GM21526 (cell line): ENCODE measurements at regions not wholly inside any gene's neighbourhood (a gene's known extent, or its start where the extent isn't known, plus 50 kb on each side); places are given as distances from the start of the nearest gene placed in this dataset.
"Not testable (repeated sequence)": the region's sequence is repeated elsewhere in the genome, so short reads cannot be mapped to it uniquely, and the experiment has no call there.

ENCODE experiments used
- ATAC-seq: cut with Tn5 transposase; IDR thresholded peaks from one replicate; pipeline ENCODE4 v1.9.1; 2021; ENCODE audit warnings: moderate library complexity; ENCODE audit not compliant: unreplicated experiment, low FRiP score

- not testable (repeated sequence) for ATAC-seq
Measured at GRCh38 chr7:9404386-9404785, 971.0 kb downstream of the NXPH1 start.

GRCh38 chr7:9407816-9408215 lies 974.4 kb downstream of the NXPH1 start:
- ATAC-seq: no peak

GRCh38 chr7:9453521-9453920 lies 1020.1 kb downstream of the NXPH1 start:
- ATAC-seq: no peak

GRCh38 chr7:9488555-9488954 lies 1055.1 kb downstream of the NXPH1 start:
- ATAC-seq: no peak

GRCh38 chr7:9498303-9498702 lies 1064.9 kb downstream of the NXPH1 start:
- no peak for ATAC-seq

- ATAC-seq: no peak
Measured at GRCh38 chr7:9502269-9502668, 1068.9 kb downstream of the NXPH1 start.

GRCh38 chr7:9504678-9505077 lies 1071.3 kb downstream of the NXPH1 start:
- ATAC-seq: no peak

GRCh38 chr7:9505516-9505915 lies 1072.1 kb downstream of the NXPH1 start:
- no peak for ATAC-seq

- ATAC-seq: no peak
Measured at GRCh38 chr7:9507290-9507689, 1073.9 kb downstream of the NXPH1 start.

- no peak for ATAC-seq
Measured at GRCh38 chr7:9516662-9517061, 1083.3 kb downstream of the NXPH1 start.

GRCh38 chr7:9523579-9523978 lies 1090.2 kb downstream of the NXPH1 start:
- no peak for ATAC-seq

- not testable (repeated sequence) for ATAC-seq
Measured at GRCh38 chr7:9552431-9552830, 1119.0 kb downstream of the NXPH1 start.

- ATAC-seq: no peak
Measured at GRCh38 chr7:9557853-9558252, 1124.4 kb downstream of the NXPH1 start.

- ATAC-seq: no peak
Measured at GRCh38 chr7:9575716-9576115, 1142.3 kb downstream of the NXPH1 start.

- no peak for ATAC-seq
Measured at GRCh38 chr7:9582824-9583223, 1149.4 kb downstream of the NXPH1 start.

GRCh38 chr7:9598411-9598810 lies 1165.0 kb downstream of the NXPH1 start:
- ATAC-seq: no peak

GRCh38 chr7:9600974-9601373 lies 1167.6 kb downstream of the NXPH1 start:
- no peak for ATAC-seq

GRCh38 chr7:9603291-9603690 lies 1169.9 kb downstream of the NXPH1 start:
- ATAC-seq: no peak

- no peak for ATAC-seq
Measured at GRCh38 chr7:9608560-9608959, 1175.2 kb downstream of the NXPH1 start.

GRCh38 chr7:9620899-9621298 lies 1187.5 kb downstream of the NXPH1 start:
- not testable (repeated sequence) for ATAC-seq

- ATAC-seq: not testable (repeated sequence)
Measured at GRCh38 chr7:9621306-9621902, 1188.0 kb downstream of the NXPH1 start.

GRCh38 chr7:9621927-9622326 lies 1188.5 kb downstream of the NXPH1 start:
- no peak for ATAC-seq

- ATAC-seq: no peak
Measured at GRCh38 chr7:9625953-9626352, 1192.5 kb downstream of the NXPH1 start.
